ENCODE measurements at regions not wholly inside any gene's neighbourhood (a gene's known extent, or its start where the extent isn't known, plus 50 kb on each side); places are given as distances from the start of the nearest gene placed in this dataset.

DNA sequence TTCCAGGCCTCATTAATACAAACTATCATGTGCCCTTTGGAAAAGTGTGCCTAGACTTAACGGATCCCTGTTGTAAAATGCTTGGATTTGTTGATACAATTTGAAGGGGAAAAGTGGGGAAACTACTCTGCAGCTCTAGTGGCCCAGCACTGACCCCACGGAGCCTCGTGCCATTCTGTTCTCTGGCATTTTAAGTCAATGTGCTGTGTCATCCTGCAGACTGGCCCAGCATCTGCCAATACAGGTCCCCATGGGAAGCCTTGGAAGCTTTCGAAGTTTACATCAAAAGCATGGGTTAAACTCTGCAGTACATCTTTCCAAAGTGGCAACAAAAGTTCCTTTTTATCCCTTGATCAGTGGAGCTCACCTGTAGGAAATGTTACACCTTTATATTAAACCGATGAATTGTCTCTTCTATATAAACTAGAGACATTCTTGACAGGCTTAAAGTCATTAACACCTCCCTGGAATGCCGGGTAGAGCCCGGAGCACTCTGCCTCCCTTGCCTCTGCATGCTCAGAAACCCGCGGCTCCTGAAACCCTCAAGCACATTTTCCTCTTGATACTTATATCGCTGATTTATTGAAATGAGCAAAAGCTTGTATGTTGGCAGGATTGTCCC lies 596.0 kb upstream of the ADAMTS16 start:
- Mint-ChIP-seq H3K4me1 (peaks cover 35 to 52% of the 10 kb centered on the region in 2 experiments), H3K9me3 (no peaks in the 10 kb centered on the region), H3K27ac (0 out of 7 replicates have a peak overlapping the region, but pooled peaks of 1 of the 3 experiments have one; percentile 14), H3K36me3 (ENCODE audit: insufficient read depth in 1 of 3, low read depth in 3 of 3) (no peaks in the 10 kb centered on the region; a peak in 2 of 7 replicates), H3K27me3 (ENCODE audit: low read depth) (no peaks in the 10 kb centered on the region; the same call in 1 of the 2 replicates), H3K4me3 (no peak overlapping the region)
- Histone ChIP-seq H4K8ac (replicated peaks; ENCODE audit: insufficient read length, low read depth, low read length) (no peak overlapping the region), H3K23me2 (ENCODE audit: insufficient read length, low read depth, low read length, poor library complexity, severe bottlenecking) (no peaks in the 10 kb centered on the region), H3T11ph (ENCODE audit: low read length) (no peak overlapping the region), H3K9ac (ENCODE audit: extremely low read depth, insufficient read length, low read length) (no peak overlapping the region), H3K4me2 (ENCODE audit: insufficient read depth, insufficient read length, low read length) (no peak overlapping the region), H3K18ac (ENCODE audit: insufficient read length, low read depth, low read length) (no peak overlapping the region), H3K56ac (ENCODE audit: insufficient read length, low read depth, low read length) (no peak overlapping the region), H2AFZ (ENCODE audit: low read length) (no peak overlapping the region), H3K79me2 (ENCODE audit: insufficient read depth, low read length) (no peaks in the 10 kb centered on the region), H2BK5ac (ENCODE audit: insufficient read length, low read length) (no peak overlapping the region), H2BK120ac (ENCODE audit: low read depth, low read length, poor library complexity, severe bottlenecking) (no peak overlapping the region), H2AK5ac (ENCODE audit: insufficient read length, low read length) (no peak overlapping the region), H3K14ac (ENCODE audit: insufficient read depth, low read length) (no peak overlapping the region), H3K79me1 (ENCODE audit: insufficient read depth, low read depth, low read length, poor library complexity, severe bottlenecking) (no peaks in the 10 kb centered on the region), H2BK20ac (ENCODE audit: low read depth, low read length, poor library complexity, severe bottlenecking) (no peak overlapping the region), H4K20me1 (ENCODE audit: control insufficient read depth, insufficient read depth, insufficient read length) (no peaks in the 10 kb centered on the region), H2BK15ac (ENCODE audit: low read depth, low read length) (no peak overlapping the region), H3K4me1 (ENCODE audit: insufficient read depth, low read length) (peaks cover 5% of the 10 kb centered on the region; the same call in 1 of the 2 replicates), H3K4ac (ENCODE audit: low read depth, low read length) (no peak overlapping the region), H3K9me3 (ENCODE audit: control insufficient read depth, low read depth, low read length) (no peaks in the 10 kb centered on the region), H3K27ac (ENCODE audit: insufficient read length, low read depth, low read length) (no peak overlapping the region), H4K91ac (ENCODE audit: insufficient read length, low read depth, low read length) (no peak overlapping the region), H3K27me3 (ENCODE audit: insufficient read depth, low read length) (no peaks in the 10 kb centered on the region), H4K5ac (ENCODE audit: insufficient read length, low read depth, low read length) (no peak overlapping the region), H2BK12ac (ENCODE audit: insufficient read length, low read depth, low read length) (no peak overlapping the region), H3K23ac (ENCODE audit: insufficient read length, low read depth, low read length) (no peak overlapping the region)
- TF ChIP-seq, protein P1, sequence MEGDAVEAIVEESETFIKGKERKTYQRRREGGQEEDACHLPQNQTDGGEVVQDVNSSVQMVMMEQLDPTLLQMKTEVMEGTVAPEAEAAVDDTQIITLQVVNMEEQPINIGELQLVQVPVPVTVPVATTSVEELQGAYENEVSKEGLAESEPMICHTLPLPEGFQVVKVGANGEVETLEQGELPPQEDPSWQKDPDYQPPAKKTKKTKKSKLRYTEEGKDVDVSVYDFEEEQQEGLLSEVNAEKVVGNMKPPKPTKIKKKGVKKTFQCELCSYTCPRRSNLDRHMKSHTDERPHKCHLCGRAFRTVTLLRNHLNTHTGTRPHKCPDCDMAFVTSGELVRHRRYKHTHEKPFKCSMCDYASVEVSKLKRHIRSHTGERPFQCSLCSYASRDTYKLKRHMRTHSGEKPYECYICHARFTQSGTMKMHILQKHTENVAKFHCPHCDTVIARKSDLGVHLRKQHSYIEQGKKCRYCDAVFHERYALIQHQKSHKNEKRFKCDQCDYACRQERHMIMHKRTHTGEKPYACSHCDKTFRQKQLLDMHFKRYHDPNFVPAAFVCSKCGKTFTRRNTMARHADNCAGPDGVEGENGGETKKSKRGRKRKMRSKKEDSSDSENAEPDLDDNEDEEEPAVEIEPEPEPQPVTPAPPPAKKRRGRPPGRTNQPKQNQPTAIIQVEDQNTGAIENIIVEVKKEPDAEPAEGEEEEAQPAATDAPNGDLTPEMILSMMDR (conservative IDR thresholded peaks at IDR 0.05), result no peak
- no peak for DNase-seq
- WGBS (ENCODE audit: extremely low coverage, insufficient read length, low lambda C conversion rate), result no CpG with 5 or more reads among the region's 10 CpGs

All from H9 (cell line).